ENCODE measurements at regions not wholly inside any gene's neighbourhood (a gene's known extent, or its start where the extent isn't known, plus 50 kb on each side); places are given as distances from the start of the nearest gene placed in this dataset.

DNA sequence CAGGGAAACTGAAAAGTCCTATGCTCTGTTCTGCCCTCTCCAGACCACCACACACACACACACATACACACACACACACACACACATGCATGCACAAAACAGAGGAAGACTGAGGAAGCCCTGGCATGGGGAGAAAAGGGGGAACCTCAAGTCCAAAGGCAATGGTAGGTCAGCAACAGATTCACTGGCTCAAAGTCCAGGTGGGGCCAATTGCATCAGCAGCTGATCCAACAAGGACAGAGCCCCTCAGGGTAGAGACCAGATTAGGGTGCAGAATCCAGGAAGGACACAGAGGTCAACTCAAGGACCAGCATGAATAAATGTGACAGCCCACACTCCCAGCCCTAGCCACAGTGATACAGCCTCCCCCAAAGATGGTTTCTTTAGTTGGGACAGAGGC is 425.0 kb upstream of the SOX5 start:
- TF ChIP-seq BHLHE40 (IDR thresholded peaks at IDR 0.05; ENCODE audit: borderline replicate concordance) (no peak), CTBP1 (IDR thresholded peaks at IDR 0.05; ENCODE audit: borderline replicate concordance) (no peak), FOXK2 (IDR thresholded peaks at IDR 0.05) (no peak), SUZ12 (IDR thresholded peaks at IDR 0.05) (no peak), HDGF (IDR thresholded peaks at IDR 0.05; ENCODE audit: borderline replicate concordance) (no peak), TARDBP (IDR thresholded peaks at IDR 0.05) (no peak), FOXM1 (IDR thresholded peaks at IDR 0.05; ENCODE audit: borderline replicate concordance) (no peak), ELF4 (IDR thresholded peaks at IDR 0.05) (no peak), FOXA1 (IDR thresholded peaks at IDR 0.05) (no peak), SP1 (IDR thresholded peaks at IDR 0.05) (no peak), L3MBTL2 (conservative IDR thresholded peaks at IDR 0.05) (no peak), ZNF384 (IDR thresholded peaks at IDR 0.05) (no peak), NFRKB (IDR thresholded peaks at IDR 0.05) (no peak)
- TF ChIP-seq, protein P1, sequence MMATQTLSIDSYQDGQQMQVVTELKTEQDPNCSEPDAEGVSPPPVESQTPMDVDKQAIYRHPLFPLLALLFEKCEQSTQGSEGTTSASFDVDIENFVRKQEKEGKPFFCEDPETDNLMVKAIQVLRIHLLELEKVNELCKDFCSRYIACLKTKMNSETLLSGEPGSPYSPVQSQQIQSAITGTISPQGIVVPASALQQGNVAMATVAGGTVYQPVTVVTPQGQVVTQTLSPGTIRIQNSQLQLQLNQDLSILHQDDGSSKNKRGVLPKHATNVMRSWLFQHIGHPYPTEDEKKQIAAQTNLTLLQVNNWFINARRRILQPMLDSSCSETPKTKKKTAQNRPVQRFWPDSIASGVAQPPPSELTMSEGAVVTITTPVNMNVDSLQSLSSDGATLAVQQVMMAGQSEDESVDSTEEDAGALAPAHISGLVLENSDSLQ (IDR thresholded peaks at IDR 0.05): no peak
